ENCODE measurements at regions not wholly inside any gene's neighbourhood (a gene's known extent, or its start where the extent isn't known, plus 50 kb on each side); places are given as distances from the start of the nearest gene placed in this dataset.

DNA sequence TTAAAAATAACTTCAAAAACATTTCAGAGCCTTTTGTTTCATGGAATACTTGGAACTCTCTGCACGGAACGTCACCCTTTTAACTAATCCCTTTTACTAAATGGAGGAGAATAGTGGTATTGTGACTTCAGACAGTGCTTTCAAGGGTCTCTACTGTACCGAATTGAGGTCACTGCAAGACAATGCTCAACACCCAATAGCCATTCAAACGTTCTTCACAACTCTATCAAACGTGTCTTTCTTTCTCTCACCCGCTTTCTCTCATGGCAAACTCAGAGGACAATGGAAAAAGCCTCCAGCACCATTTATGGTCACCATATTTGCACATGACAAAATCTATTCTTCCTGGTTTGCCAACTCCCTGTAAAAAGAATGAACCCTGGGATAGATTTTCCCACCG, 132.1 kb upstream of the SOX5 start:
- ATAC-seq (no peak), DNase-seq (no peak)
- Histone ChIP-seq H3F3A (ENCODE audit: low read length, unreplicated experiment) (no peaks in the 10 kb centered on the region), H2AFZ (ENCODE audit: low read length) (no peak overlapping the region), H4K20me1 (ENCODE audit: low read length) (no peaks in the 10 kb centered on the region), H3K27me3 (ENCODE audit: low read length) (peaks cover 13% of the 10 kb centered on the region), H3K4me3 (ENCODE audit: low read length) (no peak overlapping the region), H3K4me1 (ENCODE audit: insufficient read depth, low read length) (no peaks in the 10 kb centered on the region), H3K9me3 (ENCODE audit: low read length) (no peaks in the 10 kb centered on the region), H3K36me3 (ENCODE audit: low read depth, low read length) (no peaks in the 10 kb centered on the region), H3K9me2 (replicated peaks; ENCODE audit: low read length) (no peaks in the 10 kb centered on the region), H3K9ac (ENCODE audit: low read length) (no peak overlapping the region), H3K79me2 (ENCODE audit: low read length) (no peaks in the 10 kb centered on the region), H3K27ac (ENCODE audit: low read length) (no peak overlapping the region), H3K4me2 (ENCODE audit: low read length) (no peak overlapping the region)
- BruUV-seq (replicated peaks), result no TSS peak
- no peak for TF ChIP-seq EZH2 (IDR thresholded peaks at IDR 0.05; ENCODE audit: low read length, unreplicated experiment)
- TF ChIP-seq, protein P1, sequence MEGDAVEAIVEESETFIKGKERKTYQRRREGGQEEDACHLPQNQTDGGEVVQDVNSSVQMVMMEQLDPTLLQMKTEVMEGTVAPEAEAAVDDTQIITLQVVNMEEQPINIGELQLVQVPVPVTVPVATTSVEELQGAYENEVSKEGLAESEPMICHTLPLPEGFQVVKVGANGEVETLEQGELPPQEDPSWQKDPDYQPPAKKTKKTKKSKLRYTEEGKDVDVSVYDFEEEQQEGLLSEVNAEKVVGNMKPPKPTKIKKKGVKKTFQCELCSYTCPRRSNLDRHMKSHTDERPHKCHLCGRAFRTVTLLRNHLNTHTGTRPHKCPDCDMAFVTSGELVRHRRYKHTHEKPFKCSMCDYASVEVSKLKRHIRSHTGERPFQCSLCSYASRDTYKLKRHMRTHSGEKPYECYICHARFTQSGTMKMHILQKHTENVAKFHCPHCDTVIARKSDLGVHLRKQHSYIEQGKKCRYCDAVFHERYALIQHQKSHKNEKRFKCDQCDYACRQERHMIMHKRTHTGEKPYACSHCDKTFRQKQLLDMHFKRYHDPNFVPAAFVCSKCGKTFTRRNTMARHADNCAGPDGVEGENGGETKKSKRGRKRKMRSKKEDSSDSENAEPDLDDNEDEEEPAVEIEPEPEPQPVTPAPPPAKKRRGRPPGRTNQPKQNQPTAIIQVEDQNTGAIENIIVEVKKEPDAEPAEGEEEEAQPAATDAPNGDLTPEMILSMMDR (conservative IDR thresholded peaks at IDR 0.05; ENCODE audit: low read depth, low read length), result no peak
- no peak for TF ChIP-seq EZH2phosphoT487 (IDR thresholded peaks at IDR 0.05; ENCODE audit: borderline replicate concordance, low read length)
- ChIA-PET POLR2A (ENCODE audit: unreplicated experiment) (no interaction called here), CTCF (no interaction called here)
- intact Hi-C loops (cut with micrococcal nuclease), result no loop called here

DNA sequence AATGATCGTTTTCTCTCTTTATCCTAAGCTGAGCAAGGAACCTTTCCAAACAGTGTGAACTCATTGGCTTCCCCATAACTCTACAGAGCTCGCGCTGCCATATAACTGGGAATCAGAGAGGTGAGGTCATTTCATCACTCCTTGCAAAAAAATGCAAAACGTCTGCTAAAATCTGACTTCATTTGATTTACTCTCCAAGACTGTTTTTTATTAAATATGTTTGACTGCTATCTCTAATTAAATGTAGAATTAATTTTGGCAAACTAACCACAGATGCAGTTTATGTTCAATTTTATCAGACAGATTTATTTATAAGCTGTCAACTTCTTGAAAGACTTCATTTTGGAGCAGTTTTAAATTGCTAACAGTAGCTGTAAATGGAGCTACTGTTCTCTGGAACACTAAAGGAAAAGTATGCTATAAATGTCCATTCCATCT, 131.6 kb upstream of the SOX5 start:
- H2AFZ ChIP-seq (ENCODE audit: low read length), result no peak overlapping the region
- no peak overlapping the region for H3K4me3 ChIP-seq (ENCODE audit: low read length)
- intact Hi-C loops (cut with micrococcal nuclease), result no loop called here
- ATAC-seq (no peak), DNase-seq (no peak)
- BruUV-seq (replicated peaks), result no TSS peak
- no peaks in the 10 kb centered on the region for H3F3A ChIP-seq (ENCODE audit: low read length, unreplicated experiment)
- no peaks in the 10 kb centered on the region for H4K20me1 ChIP-seq (ENCODE audit: low read length)
- ChIA-PET CTCF (no interaction called here), POLR2A (ENCODE audit: unreplicated experiment) (no interaction called here)
- peaks cover 13% of the 10 kb centered on the region for H3K27me3 ChIP-seq (ENCODE audit: low read length)
- TF ChIP-seq EZH2 (IDR thresholded peaks at IDR 0.05; ENCODE audit: low read length, unreplicated experiment) (no peak), EZH2phosphoT487 (IDR thresholded peaks at IDR 0.05; ENCODE audit: borderline replicate concordance, low read length) (no peak)
- TF ChIP-seq, protein P1 (conservative IDR thresholded peaks at IDR 0.05; ENCODE audit: low read depth, low read length), result no peak
- no peak overlapping the region for H3K9ac ChIP-seq (ENCODE audit: low read length)
- H3K36me3 ChIP-seq (ENCODE audit: low read depth, low read length), result no peaks in the 10 kb centered on the region
- no peaks in the 10 kb centered on the region for H3K79me2 ChIP-seq (ENCODE audit: low read length)
- H3K9me3 ChIP-seq (ENCODE audit: low read length), result no peaks in the 10 kb centered on the region
- no peak overlapping the region for H3K27ac ChIP-seq (ENCODE audit: low read length)
- no peak overlapping the region for H3K4me2 ChIP-seq (ENCODE audit: low read length)
- no peaks in the 10 kb centered on the region for H3K4me1 ChIP-seq (ENCODE audit: insufficient read depth, low read length)
- H3K9me2 ChIP-seq (replicated peaks; ENCODE audit: low read length), result no peaks in the 10 kb centered on the region

DNA sequence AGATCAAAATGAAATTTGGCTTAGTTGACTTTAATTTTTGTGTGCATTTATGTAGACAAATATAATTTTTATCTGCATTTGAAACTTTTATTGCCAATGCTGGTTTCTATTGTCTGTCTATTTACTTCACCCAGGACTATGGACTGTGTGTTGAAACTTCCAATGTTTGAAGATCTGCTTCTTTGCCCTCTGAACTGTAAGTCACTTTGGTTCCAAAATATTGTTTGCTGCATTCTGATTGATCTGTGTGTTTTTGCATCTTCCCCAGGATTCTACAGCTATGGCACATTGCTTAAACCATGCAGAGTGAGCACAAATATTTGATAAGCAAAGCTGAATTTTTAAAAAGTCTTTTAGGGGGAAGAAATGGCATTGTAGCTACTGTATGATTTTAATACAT, 131.0 kb upstream of the SOX5 start:
- no peak overlapping the region for H3K4me2 ChIP-seq (ENCODE audit: low read length)
- H3K36me3 ChIP-seq (ENCODE audit: low read depth, low read length), result no peaks in the 10 kb centered on the region
- intact Hi-C loops (cut with micrococcal nuclease), result no loop called here
- no peak overlapping the region for H3K27ac ChIP-seq (ENCODE audit: low read length)
- no peak overlapping the region for H3K9ac ChIP-seq (ENCODE audit: low read length)
- BruUV-seq (replicated peaks), result no TSS peak
- DNase-seq, result no peak
- no peaks in the 10 kb centered on the region for H3K9me2 ChIP-seq (replicated peaks; ENCODE audit: low read length)
- no peak for TF ChIP-seq EZH2 (IDR thresholded peaks at IDR 0.05; ENCODE audit: low read length, unreplicated experiment)
- TF ChIP-seq, protein P1 (conservative IDR thresholded peaks at IDR 0.05; ENCODE audit: low read depth, low read length), result no peak
- no peak for TF ChIP-seq EZH2phosphoT487 (IDR thresholded peaks at IDR 0.05; ENCODE audit: borderline replicate concordance, low read length)
- H3K79me2 ChIP-seq (ENCODE audit: low read length), result no peaks in the 10 kb centered on the region
- H3K27me3 ChIP-seq (ENCODE audit: low read length), result peaks cover 13% of the 10 kb centered on the region
- H3K9me3 ChIP-seq (ENCODE audit: low read length), result no peaks in the 10 kb centered on the region
- no peaks in the 10 kb centered on the region for H3F3A ChIP-seq (ENCODE audit: low read length, unreplicated experiment)
- H2AFZ ChIP-seq (ENCODE audit: low read length), result no peak overlapping the region
- H4K20me1 ChIP-seq (ENCODE audit: low read length), result no peaks in the 10 kb centered on the region
- POLR2A ChIA-PET (ENCODE audit: unreplicated experiment), result no interaction called here
- H3K4me3 ChIP-seq (ENCODE audit: low read length), result no peak overlapping the region
- H3K4me1 ChIP-seq (ENCODE audit: insufficient read depth, low read length), result no peaks in the 10 kb centered on the region
- CTCF ChIA-PET, result no interaction called here
- ATAC-seq, result no peak

Data from PC-3 (cell line).